GM10266 (cell line): ENCODE measurements at regions not wholly inside any gene's neighbourhood (a gene's known extent, or its start where the extent isn't known, plus 50 kb on each side); places are given as distances from the start of the nearest gene placed in this dataset.
"Not testable (repeated sequence)": the region's sequence is repeated elsewhere in the genome, so short reads cannot be mapped to it uniquely, and the experiment has no call there.

ENCODE experiments used
- DNase-seq: peaks from one replicate; pipeline ENCODE4 v3.0.0; 2012; ENCODE audit errors: extremely low spot score
- TF ChIP-seq, protein P1 (sequence below): IDR thresholded peaks from 2 replicates; pipeline ENCODE4 v1.5.1; 2012; ENCODE audit warnings: mild to moderate bottlenecking, low read depth; ENCODE audit not compliant: control insufficient read depth, insufficient read depth; ENCODE audit errors: missing control alignments

DNA sequence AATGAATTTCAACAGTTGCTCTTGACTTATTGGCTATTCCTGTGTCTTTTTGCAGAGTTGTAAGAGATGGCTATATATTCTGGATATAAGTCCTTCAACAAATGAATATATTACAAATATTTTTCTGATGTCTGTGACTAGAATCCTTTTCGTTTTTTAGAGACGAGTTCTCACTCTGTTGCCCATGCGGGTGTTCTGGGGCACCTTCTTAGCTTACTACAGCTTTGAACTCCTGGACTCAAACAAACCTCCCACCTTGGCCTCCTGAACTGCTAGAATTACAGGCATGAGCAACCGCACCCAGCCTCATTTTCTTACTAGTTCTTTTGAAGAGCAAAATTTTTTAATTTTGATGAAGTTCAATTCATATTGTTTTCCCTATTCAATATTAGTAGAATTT lies 287.8 kb downstream of the LIG4 start:
- DNase-seq = no peak
- TF ChIP-seq, protein P1, sequence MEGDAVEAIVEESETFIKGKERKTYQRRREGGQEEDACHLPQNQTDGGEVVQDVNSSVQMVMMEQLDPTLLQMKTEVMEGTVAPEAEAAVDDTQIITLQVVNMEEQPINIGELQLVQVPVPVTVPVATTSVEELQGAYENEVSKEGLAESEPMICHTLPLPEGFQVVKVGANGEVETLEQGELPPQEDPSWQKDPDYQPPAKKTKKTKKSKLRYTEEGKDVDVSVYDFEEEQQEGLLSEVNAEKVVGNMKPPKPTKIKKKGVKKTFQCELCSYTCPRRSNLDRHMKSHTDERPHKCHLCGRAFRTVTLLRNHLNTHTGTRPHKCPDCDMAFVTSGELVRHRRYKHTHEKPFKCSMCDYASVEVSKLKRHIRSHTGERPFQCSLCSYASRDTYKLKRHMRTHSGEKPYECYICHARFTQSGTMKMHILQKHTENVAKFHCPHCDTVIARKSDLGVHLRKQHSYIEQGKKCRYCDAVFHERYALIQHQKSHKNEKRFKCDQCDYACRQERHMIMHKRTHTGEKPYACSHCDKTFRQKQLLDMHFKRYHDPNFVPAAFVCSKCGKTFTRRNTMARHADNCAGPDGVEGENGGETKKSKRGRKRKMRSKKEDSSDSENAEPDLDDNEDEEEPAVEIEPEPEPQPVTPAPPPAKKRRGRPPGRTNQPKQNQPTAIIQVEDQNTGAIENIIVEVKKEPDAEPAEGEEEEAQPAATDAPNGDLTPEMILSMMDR = no peak

DNA sequence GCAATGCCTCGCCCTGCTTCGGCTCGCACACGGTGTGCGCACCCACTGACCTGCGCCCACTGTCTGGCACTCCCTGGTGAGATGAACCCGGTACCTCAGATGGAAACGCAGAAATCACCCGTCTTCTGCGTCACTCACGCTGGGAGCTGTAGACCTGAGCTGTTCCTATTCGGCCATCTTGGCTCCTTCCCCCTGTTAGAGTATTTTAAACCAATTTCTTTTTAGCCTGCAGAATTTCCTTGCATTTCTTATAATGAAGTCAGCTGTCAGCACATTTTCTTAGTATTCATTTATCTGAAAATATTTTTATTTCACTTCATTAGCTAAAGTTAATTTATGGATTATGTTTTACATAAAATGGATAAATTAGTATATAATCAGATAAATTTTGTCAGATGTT lies 288.8 kb downstream of the LIG4 start:
- not testable (repeated sequence) for DNase-seq

DNA sequence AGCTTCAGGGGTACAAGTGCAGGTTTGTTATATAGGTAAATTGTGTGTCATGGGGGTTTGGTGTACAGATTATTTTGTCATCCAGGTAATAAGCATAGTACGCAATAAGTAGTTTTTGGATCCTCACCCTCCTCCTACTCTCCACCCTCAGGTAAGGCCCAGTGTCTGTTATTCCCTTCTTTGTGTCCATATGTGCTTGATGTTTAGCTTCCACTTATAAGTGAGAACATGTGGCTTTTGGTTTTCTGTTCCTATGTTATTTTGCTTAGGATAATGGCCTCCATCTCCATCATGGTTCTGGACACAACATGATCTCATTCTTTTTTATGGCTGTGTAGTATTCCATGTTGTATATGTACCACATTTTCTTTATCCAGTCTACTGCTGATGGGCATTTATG lies 298.4 kb downstream of the LIG4 start:
- DNase-seq = not testable (repeated sequence)

DNA sequence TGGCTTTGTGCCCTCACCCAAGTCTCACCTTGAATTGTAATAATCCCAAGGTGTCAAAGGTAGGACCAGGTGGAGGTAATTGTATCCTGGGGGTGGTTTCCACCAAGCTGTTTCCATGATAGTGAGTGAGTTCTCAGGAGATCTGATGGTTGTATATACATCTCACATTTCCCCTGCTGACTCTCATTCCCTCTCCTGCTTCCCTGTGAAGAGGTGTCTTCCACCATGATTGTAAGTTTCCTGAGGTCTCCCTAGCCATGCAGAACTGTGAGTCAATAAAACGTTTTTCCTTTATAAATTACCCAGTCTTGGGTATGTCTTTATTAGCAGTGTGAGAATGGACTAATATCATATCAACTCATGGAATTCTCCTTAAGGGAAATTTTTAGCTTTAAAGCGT lies 302.6 kb downstream of the LIG4 start:
- TF ChIP-seq, protein P1 = no peak
- no peak for DNase-seq

DNA sequence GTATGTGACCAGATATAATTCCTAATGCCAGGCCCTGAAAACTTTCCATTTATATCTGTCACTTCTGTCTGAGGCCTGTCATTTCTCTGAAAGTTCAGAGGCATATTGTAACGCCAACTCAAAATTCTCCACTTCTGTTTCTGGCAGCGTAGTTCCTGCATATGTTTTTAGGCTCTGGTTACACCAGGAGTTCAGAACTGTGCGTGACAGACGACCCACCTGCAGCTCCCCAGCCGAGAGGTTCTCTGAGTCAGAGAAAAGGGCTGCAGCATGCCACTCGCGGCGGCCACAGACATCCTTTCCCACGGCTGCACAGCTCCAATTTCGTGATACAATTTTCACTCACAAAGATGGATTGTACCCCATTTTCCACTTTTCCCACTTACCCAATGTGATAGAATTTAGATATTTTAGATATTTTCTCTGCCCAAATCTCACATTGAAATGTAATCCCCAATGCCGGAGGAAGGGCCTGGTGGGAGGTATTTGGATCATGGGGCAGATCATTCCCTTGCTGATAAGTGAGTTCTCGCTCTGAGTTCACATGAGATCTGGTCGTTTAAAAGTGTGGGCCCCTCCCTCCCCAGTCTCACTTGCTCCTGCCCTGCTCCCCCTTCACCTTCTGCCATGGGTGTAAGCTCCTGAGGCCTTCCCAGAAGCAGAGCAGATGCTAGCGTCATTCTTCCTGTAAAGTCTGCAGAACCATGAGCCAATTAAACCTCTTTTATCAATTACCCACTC lies 308.1 kb downstream of the LIG4 start:
- no peak for DNase-seq
- TF ChIP-seq, protein P1 = no peak

DNA sequence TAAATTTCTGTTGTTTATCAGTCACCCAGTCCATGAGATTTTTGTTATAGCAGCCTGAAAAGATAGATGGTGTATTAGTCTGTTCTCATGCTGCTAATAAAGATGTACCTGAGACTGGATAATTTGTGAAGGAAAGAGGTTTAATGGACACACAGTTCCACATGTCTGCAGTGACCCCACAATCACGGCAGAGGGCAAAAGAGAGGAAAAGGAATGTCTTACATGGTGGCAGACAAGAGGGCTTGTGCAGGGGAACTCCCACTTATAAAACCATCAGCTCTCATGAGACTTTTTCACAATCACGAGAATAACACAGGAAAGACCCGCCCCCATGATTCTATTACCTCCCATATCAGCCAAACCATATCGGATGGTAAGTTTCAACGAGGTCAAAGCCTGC lies 309.2 kb downstream of the LIG4 start:
- DNase-seq = no peak
- TF ChIP-seq, protein P1 = no peak

DNA sequence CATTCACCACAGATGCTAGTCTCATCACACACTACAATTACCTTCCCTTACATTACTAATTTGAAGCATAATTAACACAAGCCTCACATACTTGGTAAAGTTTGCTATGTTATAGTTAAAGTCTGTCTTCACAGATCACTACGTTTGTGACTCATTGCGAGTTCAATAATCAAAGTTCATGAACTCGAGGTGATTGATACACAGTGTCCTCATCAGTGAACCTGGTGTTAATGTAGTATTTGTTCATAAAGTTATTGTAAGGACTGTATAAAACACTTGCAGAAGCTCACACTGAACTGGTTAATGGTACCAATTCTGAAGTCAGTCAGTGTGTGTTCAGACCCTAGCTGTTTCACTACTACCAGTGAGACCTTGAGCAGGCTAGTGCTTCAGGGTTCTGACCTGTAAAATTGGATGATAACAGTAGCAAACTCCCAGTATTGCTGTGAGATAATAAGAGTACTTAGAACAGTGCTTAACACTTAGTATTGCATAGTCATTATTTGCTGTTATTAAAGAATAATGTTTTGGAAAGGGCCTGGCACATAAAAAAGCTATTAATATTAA lies 313.3 kb downstream of the LIG4 start:
- no peak for DNase-seq

DNA sequence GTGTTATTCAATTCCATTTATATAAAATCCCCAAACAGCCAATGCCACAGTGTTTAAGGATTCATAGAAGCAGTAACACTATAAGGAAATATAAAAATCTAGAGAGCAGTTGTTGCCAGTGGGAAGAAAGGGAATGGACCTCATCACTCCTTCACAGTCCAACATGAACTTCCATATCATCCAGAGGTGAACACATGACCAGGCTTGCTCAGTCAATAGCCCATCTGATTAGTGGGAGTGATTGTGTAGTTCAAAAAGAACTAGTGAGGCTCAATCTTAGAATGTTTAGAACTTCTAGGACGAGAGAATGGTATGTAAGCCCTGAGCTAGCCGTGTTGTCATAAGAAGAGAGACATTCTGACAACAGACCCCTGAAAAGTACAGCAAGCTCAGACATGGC lies 314.1 kb downstream of the LIG4 start:
- TF ChIP-seq, protein P1 = no peak
- DNase-seq = no peak

More for the DNA sequence above, 313.3 kb downstream of the LIG4 start:
- TF ChIP-seq, protein P1 = no peak
